A549 (cell line): ENCODE measurements at regions not wholly inside any gene's neighbourhood (a gene's known extent, or its start where the extent isn't known, plus 50 kb on each side); places are given as distances from the start of the nearest gene placed in this dataset.

Experiments
- ATAC-seq, 2 experiments: fragments of 200-7000 bp in 1 of 2; fragments of >200 bp in 1 of 2; cut with Nextera tagmentation in 1 of 2; cut with Tn5 transposase in 1 of 2; 3 replicates each; pipeline versions ENCODE4 v1.8.0 to v1.9.1; 2018 to 2020; ENCODE audit warnings: mild to moderate bottlenecking in 1 of 2, moderate library complexity in 1 of 2
- CTCF ChIA-PET: fragments of 300-600 bp; sonication (Branson Sonifier 250); formaldehyde crosslinking; extraction: SDS; loops from one replicate; lab custom pipeline; 2021; ENCODE audit warnings: antibody characterized with exemption, inconsistent platforms; lab: Yijun Ruan, JAX
- POLR2A ChIA-PET: fragments of 350-600 bp; formaldehyde crosslinking; extraction: SDS; loops from one replicate; lab custom pipeline; 2021; ENCODE audit warnings: antibody characterized with exemption, inconsistent platforms; lab: Yijun Ruan, JAX
- DNase-seq, 2 experiments: peaks; one replicate each; pipeline versions ENCODE4 v3.0.0 to v3.0.0-alpha.2; 2011 to 2016; ENCODE audit warnings: low read depth in 1 of 2, low spot score in 1 of 2
- FAIRE-seq: peaks from 2 replicates; lab custom pipeline; 2011; peaks lifted over from hg19 to GRCh38; lab: Jason Lieb, UNC
- H3K27ac ChIP-seq, 2 experiments: fragments of >200 bp; sonication (Bioruptor Twin); formaldehyde crosslinking; 3 replicates each; pipeline ENCODE4 v1.5.1; 2016 to 2017
- H3K4me1 ChIP-seq: fragments of >200 bp; sonication (Bioruptor Twin); formaldehyde crosslinking; 3 replicates; pipeline ENCODE4 v1.6.1; 2016
- H3K4me2 ChIP-seq: fragments of >200 bp; sonication (Bioruptor Twin); formaldehyde crosslinking; 3 replicates; pipeline ENCODE4 v1.6.1; 2016
- H3K4me3 ChIP-seq: fragments of >200 bp; sonication (Bioruptor Twin); formaldehyde crosslinking; 3 replicates; pipeline ENCODE4 v1.5.1; 2016
- H3K9me3 ChIP-seq: fragments of >200 bp; sonication (Bioruptor Twin); formaldehyde crosslinking; 3 replicates; pipeline ENCODE4 v1.6.1; 2016
- ATOH8 ChIP-seq: fragments of 250-450 bp; sonication (Bioruptor Pico); IDR thresholded peaks from 2 replicates; pipeline ENCODE4 v1.5.0; 2020; ENCODE audit warnings: low read depth, mild to moderate bottlenecking, moderate library complexity
- BCL3 ChIP-seq: fragments of >200 bp; sonication (Bioruptor Twin); formaldehyde crosslinking; IDR thresholded peaks from 3 replicates; pipeline ENCODE4 v1.6.1; 2016
- BHLHE40 ChIP-seq: IDR thresholded peaks from 2 replicates; pipeline ENCODE4 v1.6.1; 2012; ENCODE audit warnings: low read depth, low read length, inconsistent platforms
- CHD4 ChIP-seq: fragments of 200-600 bp; sonication (generic); IDR thresholded peaks from 2 replicates; pipeline ENCODE4 v1.6.1; 2016; ENCODE audit warnings: antibody characterized with exemption, mild to moderate bottlenecking, borderline replicate concordance
- EHMT2 ChIP-seq: fragments of 200-600 bp; sonication (generic); IDR thresholded peaks from 2 replicates; pipeline ENCODE4 v1.6.1; 2016; ENCODE audit warnings: antibody characterized with exemption, low read depth, mild to moderate bottlenecking, moderate library complexity
- ELK1 ChIP-seq: fragments of 150-350 bp; IDR thresholded peaks from 2 replicates; pipeline ENCODE4 v1.6.1; 2014; ENCODE audit warnings: low read depth, mild to moderate bottlenecking, low read length
- ESRRA ChIP-seq: fragments of 150-350 bp; IDR thresholded peaks from 2 replicates; pipeline ENCODE4 v1.6.1; 2014; ENCODE audit warnings: mild to moderate bottlenecking, low read length, borderline replicate concordance
- HES2 ChIP-seq: fragments of >200 bp; sonication (Bioruptor Twin); formaldehyde crosslinking; IDR thresholded peaks from 2 replicates; pipeline ENCODE4 v1.6.1; 2016
- HMGXB4 ChIP-seq: fragments of 250-450 bp; sonication (Bioruptor Pico); IDR thresholded peaks from 2 replicates; pipeline ENCODE4 v1.5.0; 2021; ENCODE audit warnings: mild to moderate bottlenecking, moderate library complexity, borderline replicate concordance
- JUN ChIP-seq, 2 experiments: fragments of >200 bp; sonication (Bioruptor Twin); formaldehyde crosslinking; IDR thresholded peaks; 2 replicates in 1 of 2; 3 replicates in 1 of 2; pipeline ENCODE4 v1.6.1; 2016 to 2017
- JUNB ChIP-seq: fragments of >200 bp; sonication (Bioruptor Twin); formaldehyde crosslinking; IDR thresholded peaks from 2 replicates; pipeline ENCODE4 v1.6.1; 2016
- MAFK ChIP-seq: fragments of 450-650 bp; IDR thresholded peaks from 2 replicates; pipeline ENCODE4 v1.6.1; 2014; ENCODE audit not compliant: partially characterized antibody
- MAX ChIP-seq: IDR thresholded peaks from 2 replicates; pipeline ENCODE4 v1.6.1; 2012
- MAZ ChIP-seq: fragments of 150-350 bp; IDR thresholded peaks from 2 replicates; pipeline ENCODE4 v1.6.1; 2014; ENCODE audit warnings: antibody characterized with exemption, low read depth, low read length, borderline replicate concordance
- NFE2L2 ChIP-seq: fragments of 150-350 bp; conservative IDR thresholded peaks from 2 replicates; pipeline ENCODE4 v1.6.1; 2014; ENCODE audit warnings: low read length
- PHF8 ChIP-seq: fragments of 200-600 bp; sonication (generic); IDR thresholded peaks from 2 replicates; pipeline ENCODE4 v1.6.1; 2016; ENCODE audit warnings: low read depth, mild to moderate bottlenecking, antibody characterized with exemption, moderate library complexity, borderline replicate concordance
- POLR2AphosphoS2 ChIP-seq: conservative IDR thresholded peaks from 2 replicates; pipeline ENCODE4 v1.6.1; 2012; ENCODE audit warnings: low read length, improper control_type of control experiment, inconsistent platforms
- RARB ChIP-seq: fragments of 250-450 bp; sonication (Bioruptor Pico); IDR thresholded peaks from 2 replicates; pipeline ENCODE4 v1.8.0; 2021; ENCODE audit warnings: mild to moderate bottlenecking, moderate library complexity
- REST ChIP-seq: fragments of 200-600 bp; sonication (generic); IDR thresholded peaks from 2 replicates; pipeline ENCODE4 v1.6.1; 2016; ENCODE audit warnings: antibody characterized with exemption, mild to moderate bottlenecking, moderate library complexity
- RFX5 ChIP-seq: fragments of 450-650 bp; IDR thresholded peaks from 2 replicates; pipeline ENCODE4 v1.7.1; 2014; ENCODE audit warnings: antibody characterized with exemption, mild to moderate bottlenecking, moderate library complexity
- SMC3 ChIP-seq: fragments of >200 bp; sonication (Bioruptor Twin); formaldehyde crosslinking; IDR thresholded peaks from 3 replicates; pipeline ENCODE4 v1.6.1; 2018; ENCODE audit warnings: inconsistent platforms
- SREBF2 ChIP-seq: fragments of 450-650 bp; IDR thresholded peaks from 2 replicates; pipeline ENCODE4 v1.6.1; 2014; ENCODE audit warnings: mild to moderate bottlenecking, moderate library complexity
- TFCP2L1 ChIP-seq: fragments of 250-450 bp; sonication (Bioruptor Pico); IDR thresholded peaks from 2 replicates; pipeline ENCODE4 v1.5.0; 2021; ENCODE audit warnings: mild to moderate bottlenecking
- USF2 ChIP-seq: fragments of 450-650 bp; IDR thresholded peaks from 2 replicates; pipeline ENCODE4 v1.6.1; 2014; ENCODE audit warnings: antibody characterized with exemption
- ZC3H11A ChIP-seq: fragments of 450-650 bp; IDR thresholded peaks from 2 replicates; pipeline ENCODE4 v1.6.1; 2014; ENCODE audit warnings: antibody characterized with exemption, mild to moderate bottlenecking
- ZFP36 ChIP-seq: fragments of 450-650 bp; IDR thresholded peaks from 2 replicates; pipeline ENCODE4 v1.6.1; 2014; ENCODE audit warnings: borderline replicate concordance; ENCODE audit not compliant: partially characterized antibody
- ZNF302 ChIP-seq: fragments of 250-450 bp; sonication (Bioruptor Pico); IDR thresholded peaks from 2 replicates; pipeline ENCODE4 v1.9.0; 2021; ENCODE audit warnings: inconsistent platforms, mild to moderate bottlenecking, moderate library complexity
- WGBS: methylation state at CpG from one replicate; pipeline ENCODE4 v1.1.6; 2017; ENCODE audit errors: missing lambda C conversion rate; 5-methylcytosine and 5-hydroxymethylcytosine counted together

- no peak for ATAC-seq
- ChIA-PET CTCF (no interaction called here), POLR2A (no interaction called here)
- no peak for FAIRE-seq
- no peak for DNase-seq
- TF ChIP-seq EHMT2 (no peak), TFCP2L1 (CRISPR knock-in tag) (no peak), BHLHE40 (no peak), MAX (no peak), USF2 (no peak), RFX5 (no peak), ZNF302 (no peak), POLR2AphosphoS2 (no peak), NFE2L2 (no peak), RARB (CRISPR knock-in tag) (no peak), JUN (IDR thresholded peaks at IDR 0.05) (no peak), SMC3 (no peak)
- H3K4me3 ChIP-seq, result no peak overlapping the region
- no peaks in the 10 kb centered on the region for H3K9me3 ChIP-seq
- no peak overlapping the region for H3K4me2 ChIP-seq
- no peak overlapping the region for H3K27ac ChIP-seq
- no peaks in the 10 kb centered on the region for H3K4me1 ChIP-seq
- 42% methylated on average over 5 of the region's 5 CpGs for WGBS
These were observed 99.4 kb upstream of the GRIK2 start for GRCh38 chr6:101294051-101294638.

GRCh38 chr6:101294676-101295075 is 98.8 kb upstream of the GRIK2 start:
- no peak for DNase-seq
- H3K27ac ChIP-seq, result no peak overlapping the region
- CTCF ChIA-PET, result interaction anchor here (0.7 kb wide), 1 partner anchor 814 kb away, joined by 3 read pairs; no protein-coding TSS in a partner anchor

More at GRCh38 chr6:101294676-101295075, 98.8 kb upstream of the GRIK2 start:
- no peak overlapping the region for H3K4me3 ChIP-seq
- H3K4me2 ChIP-seq, result no peak overlapping the region
- FAIRE-seq (no peak), ATAC-seq (no peak)
- no peaks in the 10 kb centered on the region for H3K4me1 ChIP-seq
- TF ChIP-seq REST, result no peak
- no peak for TF ChIP-seq ZNF302
- TF ChIP-seq CHD4, result no peak
- TF ChIP-seq ZC3H11A, result no peak
- TF ChIP-seq HMGXB4 (CRISPR knock-in tag), result no peak
- no peak for TF ChIP-seq ZFP36
- no peak for TF ChIP-seq SREBF2
- no peak for TF ChIP-seq SMC3
- TF ChIP-seq ESRRA, result no peak
- TF ChIP-seq MAFK, result no peak
- no peak for TF ChIP-seq JUNB
- no peak for TF ChIP-seq MAZ
- no peak for TF ChIP-seq TFCP2L1 (CRISPR knock-in tag)
- TF ChIP-seq PHF8, result no peak
- TF ChIP-seq BHLHE40, result no peak
- TF ChIP-seq HES2, result no peak
- no peak for TF ChIP-seq ATOH8 (CRISPR knock-in tag)
- TF ChIP-seq RFX5, result no peak
- TF ChIP-seq ELK1, result no peak
- TF ChIP-seq BCL3, result no peak
- POLR2A ChIA-PET, result no interaction called here
- no peaks in the 10 kb centered on the region for H3K9me3 ChIP-seq
